Progenitor cell of endocrine pancreas (in vitro differentiated cells): ENCODE measurements at regions not wholly inside any gene's neighbourhood (a gene's known extent, or its start where the extent isn't known, plus 50 kb on each side); places are given as distances from the start of the nearest gene placed in this dataset.

Experiments used
- DNase-seq: peaks from one replicate; pipeline ENCODE4 v3.0.0; 2021; ENCODE audit warnings: low spot score; ENCODE audit not compliant: unreplicated experiment
- H3K27ac Mint-ChIP-seq: 2 replicates; pipeline ENCODE4 v1.8.0; 2021; ENCODE audit warnings: mild to moderate bottlenecking, moderate library complexity, mixed read lengths
- H3K27me3 Mint-ChIP-seq: 2 replicates; pipeline ENCODE4 v1.8.0; 2021; ENCODE audit warnings: mixed read lengths
- H3K36me3 Mint-ChIP-seq: 2 replicates; pipeline ENCODE4 v1.8.0; 2022; ENCODE audit warnings: mixed read lengths; ENCODE audit not compliant: insufficient read depth
- H3K4me1 Mint-ChIP-seq: 2 replicates; pipeline ENCODE4 v1.8.0; 2021; ENCODE audit warnings: low read depth, mixed read lengths
- H3K4me3 Mint-ChIP-seq: 2 replicates; pipeline ENCODE4 v1.8.0; 2021; ENCODE audit warnings: low read depth, mild to moderate bottlenecking, moderate library complexity, mixed read lengths
- H3K9me3 Mint-ChIP-seq: 2 replicates; pipeline ENCODE4 v1.8.0; 2021; ENCODE audit warnings: low read depth, mixed read lengths
- CTCF ChIP-seq: fragments of 200-600 bp; sonication (generic); IDR thresholded peaks from one replicate; pipeline ENCODE4 v1.5.0; 2021; ENCODE audit warnings: antibody characterized with exemption, mild to moderate bottlenecking; ENCODE audit not compliant: unreplicated experiment

GRCh38 chr5:147036691-147037245, 158.2 kb upstream of the PPP2R2B start:
- Mint-ChIP-seq H3K4me3 (no peak overlapping the region), H3K27ac (no peak overlapping the region), H3K27me3 (no peaks in the 10 kb centered on the region), H3K4me1 (peaks cover 4% of the 10 kb centered on the region), H3K9me3 (peaks cover 6% of the 10 kb centered on the region), H3K36me3 (no peaks in the 10 kb centered on the region)
- TF ChIP-seq CTCF = no peak
- no peak for DNase-seq

- peaks cover under 1% of the 10 kb centered on the region for H3K9me3 Mint-ChIP-seq
- peaks cover 2% of the 10 kb centered on the region for H3K27me3 Mint-ChIP-seq
- no peak for DNase-seq
- peaks cover 13% of the 10 kb centered on the region for H3K4me1 Mint-ChIP-seq
- no peaks in the 10 kb centered on the region for H3K36me3 Mint-ChIP-seq
- H3K4me3 Mint-ChIP-seq = no peak overlapping the region
- H3K27ac Mint-ChIP-seq = no peak overlapping the region
- no peak for TF ChIP-seq CTCF
Observed at GRCh38 chr5:147037515-147038205, 159.1 kb upstream of the PPP2R2B start.

GRCh38 chr5:147040856-147041255, 162.3 kb upstream of the PPP2R2B start:
- no peaks in the 10 kb centered on the region for H3K9me3 Mint-ChIP-seq
- peak overlapping the region; percentile 87 for H3K27ac Mint-ChIP-seq
- no peak for DNase-seq

GRCh38 chr5:147044572-147045273, 166.2 kb upstream of the PPP2R2B start:
- H3K4me3 Mint-ChIP-seq = no peak overlapping the region
- no peaks in the 10 kb centered on the region for H3K36me3 Mint-ChIP-seq
- no peaks in the 10 kb centered on the region for H3K9me3 Mint-ChIP-seq
- no peak overlapping the region for H3K27ac Mint-ChIP-seq
- peaks cover 3% of the 10 kb centered on the region for H3K27me3 Mint-ChIP-seq
- H3K4me1 Mint-ChIP-seq = peaks cover 16% of the 10 kb centered on the region
- no peak for DNase-seq
- TF ChIP-seq CTCF = no peak

More at GRCh38 chr5:147040856-147041255, 162.3 kb upstream of the PPP2R2B start:
- no peak for TF ChIP-seq CTCF
- no peaks in the 10 kb centered on the region for H3K36me3 Mint-ChIP-seq
- peaks cover 3% of the 10 kb centered on the region for H3K27me3 Mint-ChIP-seq
- H3K4me1 Mint-ChIP-seq = peaks cover 14% of the 10 kb centered on the region
- no peak overlapping the region for H3K4me3 Mint-ChIP-seq

- no peak overlapping the region for H3K27ac Mint-ChIP-seq
- H3K36me3 Mint-ChIP-seq = no peaks in the 10 kb centered on the region
- no peaks in the 10 kb centered on the region for H3K9me3 Mint-ChIP-seq
- H3K4me1 Mint-ChIP-seq = peaks cover 16% of the 10 kb centered on the region
- TF ChIP-seq CTCF = no peak
- no peak for DNase-seq
- H3K4me3 Mint-ChIP-seq = no peak overlapping the region
- H3K27me3 Mint-ChIP-seq = peaks cover 3% of the 10 kb centered on the region
Observed at GRCh38 chr5:147045290-147045689, 166.7 kb upstream of the PPP2R2B start.
